ENCODE measurements at regions not wholly inside any gene's neighbourhood (a gene's known extent, or its start where the extent isn't known, plus 50 kb on each side); places are given as distances from the start of the nearest gene placed in this dataset.

DNA sequence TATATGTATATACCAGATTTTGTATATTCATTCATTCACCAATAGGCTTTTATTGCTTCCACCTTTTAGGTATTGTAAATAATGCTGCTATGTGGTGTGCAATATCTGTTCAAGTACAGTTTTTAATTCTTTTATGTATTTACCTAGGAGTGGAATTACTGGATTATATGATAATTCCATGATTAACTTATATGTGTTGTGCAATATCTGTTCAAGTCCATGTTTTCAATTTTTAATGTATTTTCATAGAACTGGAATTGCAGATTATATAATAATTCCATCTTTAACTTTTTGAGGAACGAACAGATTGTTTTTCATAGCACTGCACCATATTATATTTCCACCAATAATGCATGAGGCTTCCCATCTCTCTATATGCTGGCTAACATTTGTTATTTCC is 50.6 kb upstream of the L3MBTL4 start:
- H3K4me2 ChIP-seq (ENCODE audit: low read length): no peak overlapping the region
- no peaks in the 10 kb centered on the region for H3K27me3 ChIP-seq (ENCODE audit: control insufficient read depth, low read length)
- H3K27ac ChIP-seq (ENCODE audit: low read depth, low read length): no peak overlapping the region
- no peaks in the 10 kb centered on the region for H3K36me3 ChIP-seq (ENCODE audit: control insufficient read depth, low read length)
- no peaks in the 10 kb centered on the region for H4K20me1 ChIP-seq (ENCODE audit: control insufficient read depth, insufficient read depth, low read depth, low read length)
- H3K4me1 ChIP-seq (ENCODE audit: control insufficient read depth, low read length): no peaks in the 10 kb centered on the region
- H3K9me2 ChIP-seq (replicated peaks; ENCODE audit: control insufficient read depth, low read length): no peaks in the 10 kb centered on the region
- no peaks in the 10 kb centered on the region for H3K79me2 ChIP-seq (ENCODE audit: control insufficient read depth, low read length)
- H3K4me3 ChIP-seq (ENCODE audit: low read length): no peak overlapping the region
- no peaks in the 10 kb centered on the region for H3K9me3 ChIP-seq (ENCODE audit: control insufficient read depth, insufficient read depth, low read length)
- TF ChIP-seq EZH2phosphoT487 (IDR thresholded peaks at IDR 0.05; ENCODE audit: borderline replicate concordance, low read length): no peak
- TF ChIP-seq, protein P1, sequence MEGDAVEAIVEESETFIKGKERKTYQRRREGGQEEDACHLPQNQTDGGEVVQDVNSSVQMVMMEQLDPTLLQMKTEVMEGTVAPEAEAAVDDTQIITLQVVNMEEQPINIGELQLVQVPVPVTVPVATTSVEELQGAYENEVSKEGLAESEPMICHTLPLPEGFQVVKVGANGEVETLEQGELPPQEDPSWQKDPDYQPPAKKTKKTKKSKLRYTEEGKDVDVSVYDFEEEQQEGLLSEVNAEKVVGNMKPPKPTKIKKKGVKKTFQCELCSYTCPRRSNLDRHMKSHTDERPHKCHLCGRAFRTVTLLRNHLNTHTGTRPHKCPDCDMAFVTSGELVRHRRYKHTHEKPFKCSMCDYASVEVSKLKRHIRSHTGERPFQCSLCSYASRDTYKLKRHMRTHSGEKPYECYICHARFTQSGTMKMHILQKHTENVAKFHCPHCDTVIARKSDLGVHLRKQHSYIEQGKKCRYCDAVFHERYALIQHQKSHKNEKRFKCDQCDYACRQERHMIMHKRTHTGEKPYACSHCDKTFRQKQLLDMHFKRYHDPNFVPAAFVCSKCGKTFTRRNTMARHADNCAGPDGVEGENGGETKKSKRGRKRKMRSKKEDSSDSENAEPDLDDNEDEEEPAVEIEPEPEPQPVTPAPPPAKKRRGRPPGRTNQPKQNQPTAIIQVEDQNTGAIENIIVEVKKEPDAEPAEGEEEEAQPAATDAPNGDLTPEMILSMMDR (IDR thresholded peaks at IDR 0.05; ENCODE audit: low read depth, low read length, poor library complexity, severe bottlenecking): no peak
- H3F3A ChIP-seq (ENCODE audit: control insufficient read depth, insufficient read depth): no peaks in the 10 kb centered on the region

DNA sequence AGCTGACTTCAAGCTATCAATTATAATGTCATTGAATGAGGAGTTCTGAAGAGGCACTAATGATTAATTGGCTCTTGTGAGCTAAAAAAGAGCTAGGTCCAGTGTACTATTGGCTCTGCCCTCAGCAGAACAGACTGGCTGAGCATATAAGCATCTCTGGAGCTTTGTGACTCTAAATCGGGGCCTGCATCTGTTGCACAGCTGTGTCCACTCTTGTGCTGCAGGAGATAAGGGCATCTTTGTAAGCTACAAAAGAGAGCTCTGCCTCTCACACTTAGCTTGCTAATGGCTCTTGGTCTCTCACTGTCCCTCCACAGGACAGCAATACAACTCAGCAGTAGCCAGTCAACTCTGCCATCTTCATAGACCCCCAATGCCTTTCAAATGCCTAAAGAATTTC is 61.5 kb upstream of the L3MBTL4 start:
- no peaks in the 10 kb centered on the region for H3K27me3 ChIP-seq (ENCODE audit: control insufficient read depth, low read length)
- H3K79me2 ChIP-seq (ENCODE audit: control insufficient read depth, low read length): no peaks in the 10 kb centered on the region
- H4K20me1 ChIP-seq (ENCODE audit: control insufficient read depth, insufficient read depth, low read depth, low read length): no peaks in the 10 kb centered on the region

DNA sequence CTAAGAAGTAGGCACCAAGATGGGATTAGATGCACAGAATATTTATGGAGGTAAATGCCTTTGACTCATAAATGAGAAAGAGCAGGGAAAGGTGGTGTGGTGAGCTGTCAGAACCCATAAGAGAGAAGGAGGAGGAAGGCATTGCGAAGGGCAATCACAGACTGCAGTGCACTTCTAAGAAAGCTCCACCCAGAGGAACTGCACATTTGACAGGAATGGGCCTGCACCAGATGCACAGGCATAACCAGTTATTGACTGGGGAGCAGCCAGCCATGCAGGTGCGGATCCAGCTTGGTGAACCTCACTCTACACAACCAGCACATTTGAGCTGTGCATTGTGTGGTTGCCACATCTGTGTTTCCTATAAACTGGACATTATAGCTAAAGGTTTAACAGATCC is 62.2 kb upstream of the L3MBTL4 start:
- Histone ChIP-seq H3K4me3 (ENCODE audit: low read length) (no peak overlapping the region), H3K4me2 (ENCODE audit: low read length) (no peak overlapping the region), H3K27me3 (ENCODE audit: control insufficient read depth, low read length) (no peaks in the 10 kb centered on the region), H3K9me2 (replicated peaks; ENCODE audit: control insufficient read depth, low read length) (no peaks in the 10 kb centered on the region), H3K27ac (ENCODE audit: low read depth, low read length) (no peak overlapping the region), H3F3A (ENCODE audit: control insufficient read depth, insufficient read depth) (no peaks in the 10 kb centered on the region), H4K20me1 (ENCODE audit: control insufficient read depth, insufficient read depth, low read depth, low read length) (no peaks in the 10 kb centered on the region), H3K36me3 (ENCODE audit: control insufficient read depth, low read length) (no peaks in the 10 kb centered on the region), H3K79me2 (ENCODE audit: control insufficient read depth, low read length) (no peaks in the 10 kb centered on the region), H3K4me1 (ENCODE audit: control insufficient read depth, low read length) (no peaks in the 10 kb centered on the region), H3K9me3 (ENCODE audit: control insufficient read depth, insufficient read depth, low read length) (no peaks in the 10 kb centered on the region; the same call in 1 of the 2 replicates)
- no peak for TF ChIP-seq EZH2phosphoT487 (IDR thresholded peaks at IDR 0.05; ENCODE audit: borderline replicate concordance, low read length)
- TF ChIP-seq, protein P1 (IDR thresholded peaks at IDR 0.05; ENCODE audit: low read depth, low read length, poor library complexity, severe bottlenecking): no peak

More for the DNA sequence above, 61.5 kb upstream of the L3MBTL4 start:
- Histone ChIP-seq H3K4me1 (ENCODE audit: control insufficient read depth, low read length) (no peaks in the 10 kb centered on the region), H3K4me3 (ENCODE audit: low read length) (no peak overlapping the region), H3K9me2 (replicated peaks; ENCODE audit: control insufficient read depth, low read length) (no peaks in the 10 kb centered on the region), H3K36me3 (ENCODE audit: control insufficient read depth, low read length) (no peaks in the 10 kb centered on the region), H3F3A (ENCODE audit: control insufficient read depth, insufficient read depth) (no peaks in the 10 kb centered on the region), H3K4me2 (ENCODE audit: low read length) (no peak overlapping the region), H3K9me3 (ENCODE audit: control insufficient read depth, insufficient read depth, low read length) (no peaks in the 10 kb centered on the region; the same call in 1 of the 2 replicates), H3K27ac (ENCODE audit: low read depth, low read length) (no peak overlapping the region)
- TF ChIP-seq, protein P1 (IDR thresholded peaks at IDR 0.05; ENCODE audit: low read depth, low read length, poor library complexity, severe bottlenecking): no peak
- TF ChIP-seq EZH2phosphoT487 (IDR thresholded peaks at IDR 0.05; ENCODE audit: borderline replicate concordance, low read length): no peak

All from DOHH2 (cell line).